Mesendoderm (in vitro differentiated cells): ENCODE measurements at regions not wholly inside any gene's neighbourhood (a gene's known extent, or its start where the extent isn't known, plus 50 kb on each side); places are given as distances from the start of the nearest gene placed in this dataset.

Experiments
- DNase-seq: peaks from one replicate; pipeline ENCODE4 v3.0.0; 2013
- H2AK5ac ChIP-seq: 2 replicates; pipeline ENCODE4 v1.6.1; 2013; ENCODE audit warnings: low read length, inconsistent platforms
- H2BK120ac ChIP-seq: 2 replicates; pipeline ENCODE4 v1.6.1; 2013; ENCODE audit warnings: low read depth, mild to moderate bottlenecking, low read length, moderate library complexity, mixed read lengths
- H2BK15ac ChIP-seq: replicated peaks from 2 replicates; pipeline ENCODE4 v1.6.1; 2013; ENCODE audit warnings: low read depth, mild to moderate bottlenecking, moderate library complexity
- H2BK5ac ChIP-seq: 2 replicates; pipeline ENCODE4 v1.6.1; 2013; ENCODE audit warnings: low read length, inconsistent platforms
- H3K18ac ChIP-seq: 2 replicates; pipeline ENCODE4 v1.6.1; 2013; ENCODE audit warnings: mild to moderate bottlenecking, low read length, mixed read lengths
- H3K23ac ChIP-seq: one replicate; pipeline ENCODE4 v1.6.1; 2013; ENCODE audit warnings: low read length
- H3K27ac ChIP-seq: 2 replicates; pipeline ENCODE4 v1.5.1; 2013; ENCODE audit warnings: low read depth, mild to moderate bottlenecking, inconsistent platforms, low read length, moderate library complexity
- H3K27me3 ChIP-seq: 2 replicates; pipeline ENCODE4 v1.6.1; 2013; ENCODE audit warnings: low read length, control low read depth, mild to moderate bottlenecking, inconsistent platforms; ENCODE audit not compliant: insufficient read depth, poor library complexity
- H3K36me3 ChIP-seq: 2 replicates; pipeline ENCODE4 v1.6.1; 2013; ENCODE audit warnings: low read length, inconsistent platforms; ENCODE audit not compliant: control insufficient read depth, insufficient read depth
- H3K4ac ChIP-seq: one replicate; pipeline ENCODE4 v1.6.1; 2013; ENCODE audit warnings: low read depth, mild to moderate bottlenecking, low read length, moderate library complexity
- H3K4me1 ChIP-seq: 2 replicates; pipeline ENCODE4 v1.6.1; 2013; ENCODE audit warnings: low read depth, low read length, inconsistent platforms; ENCODE audit not compliant: control insufficient read depth
- H3K4me2 ChIP-seq: 2 replicates; pipeline ENCODE4 v1.6.1; 2013; ENCODE audit warnings: low read length
- H3K4me3 ChIP-seq: 2 replicates; pipeline ENCODE4 v1.5.1; 2013; ENCODE audit warnings: mild to moderate bottlenecking, low read length
- H3K56ac ChIP-seq: one replicate; pipeline ENCODE4 v1.6.1; 2013; ENCODE audit warnings: low read length
- H3K79me1 ChIP-seq: 2 replicates; pipeline ENCODE4 v1.6.1; 2013; ENCODE audit warnings: low read length, inconsistent platforms
- H3K79me2 ChIP-seq: 2 replicates; pipeline ENCODE4 v1.6.1; 2013; ENCODE audit warnings: mild to moderate bottlenecking, low read length; ENCODE audit not compliant: control insufficient read depth, insufficient read depth
- H3K9ac ChIP-seq: 2 replicates; pipeline ENCODE4 v1.6.1; 2013; ENCODE audit warnings: low read length, inconsistent platforms
- H4K5ac ChIP-seq: one replicate; pipeline ENCODE4 v1.6.1; 2013; ENCODE audit warnings: low read length
- H4K8ac ChIP-seq: one replicate; pipeline ENCODE4 v1.6.1; 2013; ENCODE audit warnings: low read depth, mild to moderate bottlenecking, control low read depth, low read length, moderate library complexity
- WGBS: extraction: QIAGEN DNeasy Blood & Tissue Kit; methylation state at CpG from one replicate; pipeline ENCODE4 v1.1.7; 2013; ENCODE audit warnings: low lambda C conversion rate, missing lambda C conversion rate; ENCODE audit not compliant: insufficient coverage; ENCODE audit errors: extremely low coverage; 5-methylcytosine and 5-hydroxymethylcytosine counted together

- Histone ChIP-seq H3K79me1 (no peaks in the 10 kb centered on the region), H2BK15ac (no peak overlapping the region), H3K9ac (no peak overlapping the region), H3K18ac (no peak overlapping the region), H3K4me2 (no peak overlapping the region), H3K23ac (no peak overlapping the region), H3K27ac (no peak overlapping the region), H3K4me1 (no peaks in the 10 kb centered on the region), H4K8ac (no peak overlapping the region), H3K56ac (no peak overlapping the region), H4K5ac (no peak overlapping the region), H3K36me3 (no peaks in the 10 kb centered on the region), H3K4me3 (no peak overlapping the region), H2BK5ac (no peak overlapping the region), H3K27me3 (no peaks in the 10 kb centered on the region), H3K79me2 (no peaks in the 10 kb centered on the region), H2AK5ac (no peak overlapping the region), H3K4ac (no peak overlapping the region), H2BK120ac (no peak overlapping the region)
- no peak for DNase-seq
- no CpG with 5 or more reads among the region's 2 CpGs for WGBS
Observed at GRCh38 chr2:8388781-8389180, 293.1 kb upstream of the ID2 start.

- Histone ChIP-seq H4K5ac (no peak overlapping the region), H3K9ac (no peak overlapping the region), H3K18ac (no peak overlapping the region), H2BK15ac (no peak overlapping the region), H2BK120ac (no peak overlapping the region), H3K79me1 (no peaks in the 10 kb centered on the region), H3K27me3 (no peaks in the 10 kb centered on the region), H3K56ac (no peak overlapping the region), H2BK5ac (no peak overlapping the region), H3K23ac (no peak overlapping the region), H3K4me2 (no peak overlapping the region), H3K4me1 (no peaks in the 10 kb centered on the region), H3K36me3 (no peaks in the 10 kb centered on the region), H4K8ac (no peak overlapping the region), H2AK5ac (no peak overlapping the region), H3K4me3 (no peak overlapping the region), H3K27ac (no peak overlapping the region), H3K79me2 (no peaks in the 10 kb centered on the region), H3K4ac (no peak overlapping the region)
- DNase-seq, result no peak
- WGBS, result no CpG with 5 or more reads among the region's 4 CpGs
Observed at GRCh38 chr2:8389431-8390108, 292.3 kb upstream of the ID2 start.

GRCh38 chr2:8391126-8391525 is 290.7 kb upstream of the ID2 start:
- Histone ChIP-seq H2BK120ac (no peak overlapping the region), H3K79me1 (no peaks in the 10 kb centered on the region)

GRCh38 chr2:8391584-8391983 is 290.3 kb upstream of the ID2 start:
- Histone ChIP-seq H3K27me3 (no peaks in the 10 kb centered on the region), H2BK5ac (no peak overlapping the region), H3K18ac (peak overlapping the region; percentile 11), H4K5ac (no peak overlapping the region), H3K79me1 (no peaks in the 10 kb centered on the region), H2BK120ac (no peak overlapping the region), H3K4me2 (no peak overlapping the region), H3K23ac (no peak overlapping the region), H3K36me3 (no peaks in the 10 kb centered on the region), H3K56ac (no peak overlapping the region), H2BK15ac (no peak overlapping the region), H3K9ac (no peak overlapping the region), H3K79me2 (no peaks in the 10 kb centered on the region), H2AK5ac (no peak overlapping the region), H3K4ac (no peak overlapping the region), H3K27ac (no peak overlapping the region), H3K4me1 (no peaks in the 10 kb centered on the region), H3K4me3 (no peak overlapping the region), H4K8ac (no peak overlapping the region)
- DNase-seq, result peak; percentile 15
- no CpG with 5 or more reads among the region's 3 CpGs for WGBS

More at GRCh38 chr2:8391126-8391525, 290.7 kb upstream of the ID2 start:
- Histone ChIP-seq H3K56ac (no peak overlapping the region), H3K4me2 (no peak overlapping the region), H3K4me3 (no peak overlapping the region), H3K23ac (no peak overlapping the region), H2BK5ac (no peak overlapping the region), H2AK5ac (no peak overlapping the region), H4K8ac (no peak overlapping the region), H3K9ac (no peak overlapping the region), H3K27ac (no peak overlapping the region), H3K4me1 (no peaks in the 10 kb centered on the region), H3K36me3 (no peaks in the 10 kb centered on the region), H2BK15ac (no peak overlapping the region), H4K5ac (no peak overlapping the region), H3K4ac (no peak overlapping the region), H3K18ac (no peak overlapping the region), H3K79me2 (no peaks in the 10 kb centered on the region), H3K27me3 (no peaks in the 10 kb centered on the region)
- DNase-seq, result no peak
- WGBS, result no CpG with 5 or more reads among the region's 2 CpGs

GRCh38 chr2:8392098-8392866 is 289.6 kb upstream of the ID2 start:
- Histone ChIP-seq H3K56ac (no peak overlapping the region), H3K4ac (no peak overlapping the region)

More at GRCh38 chr2:8392098-8392866, 289.6 kb upstream of the ID2 start:
- no peak overlapping the region for H3K4me3 ChIP-seq
- no peaks in the 10 kb centered on the region for H3K79me1 ChIP-seq
- H2AK5ac ChIP-seq, result no peak overlapping the region
- no peaks in the 10 kb centered on the region for H3K79me2 ChIP-seq
- no peak overlapping the region for H3K18ac ChIP-seq
- H2BK120ac ChIP-seq, result no peak overlapping the region
- H2BK15ac ChIP-seq, result no peak overlapping the region
- WGBS, result no CpG with 5 or more reads among the region's 12 CpGs
- H3K4me1 ChIP-seq, result no peaks in the 10 kb centered on the region
- no peak overlapping the region for H3K27ac ChIP-seq
- no peak overlapping the region for H4K8ac ChIP-seq
- H3K4me2 ChIP-seq, result no peak overlapping the region
- no peaks in the 10 kb centered on the region for H3K36me3 ChIP-seq
- H3K23ac ChIP-seq, result no peak overlapping the region
- DNase-seq, result peak; percentile 60
- H3K27me3 ChIP-seq, result no peaks in the 10 kb centered on the region
- H3K9ac ChIP-seq, result no peak overlapping the region
- no peak overlapping the region for H4K5ac ChIP-seq
- H2BK5ac ChIP-seq, result no peak overlapping the region
